Umbilical cord (tissue), 1 donor: ENCODE measurements at regions not wholly inside any gene's neighbourhood (a gene's known extent, or its start where the extent isn't known, plus 50 kb on each side); places are given as distances from the start of the nearest gene placed in this dataset.
"Not testable (repeated sequence)": the region's sequence is repeated elsewhere in the genome, so short reads cannot be mapped to it uniquely, and the experiment has no call there.

Source experiments
- DNase-seq: peaks from one replicate; pipeline ENCODE4 v3.0.0-alpha.2; 2015; ENCODE audit warnings: low spot score

GRCh38 chr21:31819692-31820091 is 53.1 kb upstream of the HUNK start:
- DNase-seq = not testable (repeated sequence)

- DNase-seq = not testable (repeated sequence)
These were observed 58.5 kb upstream of the HUNK start for GRCh38 chr21:31814356-31814755.

- no peak for DNase-seq
These were observed 59.0 kb upstream of the HUNK start for GRCh38 chr21:31813862-31814261.

GRCh38 chr21:31804008-31804394 is 68.8 kb upstream of the HUNK start:
- DNase-seq = no peak

GRCh38 chr21:31803039-31804007 is 69.5 kb upstream of the HUNK start:
- DNase-seq = no peak

GRCh38 chr21:31802331-31802730 is 70.4 kb upstream of the SCAF4 start:
- no peak for DNase-seq

GRCh38 chr21:31801551-31802219 is 69.8 kb upstream of the SCAF4 start:
- peak; percentile 56 for DNase-seq

GRCh38 chr21:31798842-31799704 is 67.2 kb upstream of the SCAF4 start:
- DNase-seq = peak; percentile 18

- DNase-seq = peak; percentile 15
These were observed 64.1 kb upstream of the SCAF4 start for GRCh38 chr21:31795992-31796391.

GRCh38 chr21:31790420-31790819 is 58.5 kb upstream of the SCAF4 start:
- not testable (repeated sequence) for DNase-seq

- no peak for DNase-seq
These were observed 56.7 kb upstream of the SCAF4 start for GRCh38 chr21:31788581-31788980.

GRCh38 chr21:31787691-31788090 is 55.8 kb upstream of the SCAF4 start:
- not testable (repeated sequence) for DNase-seq

- no peak for DNase-seq
These were observed 54.4 kb upstream of the SCAF4 start for GRCh38 chr21:31786164-31786920.

- peak; percentile 89 for DNase-seq
These were observed 53.6 kb upstream of the SCAF4 start for GRCh38 chr21:31785237-31786163.

GRCh38 chr21:31781737-31782136 is 49.8 kb upstream of the SCAF4 start:
- peak; percentile 68 for DNase-seq
